Caco-2 (cell line): ENCODE measurements at regions not wholly inside any gene's neighbourhood (a gene's known extent, or its start where the extent isn't known, plus 50 kb on each side); places are given as distances from the start of the nearest gene placed in this dataset.

Experiments used
- BruUV-seq: library from RNA; stranded (reverse); fragments of 400-500 nt; replicated peaks from 2 replicates; lab custom pipeline; 2021; lab: Mats Ljungman, UMichigan
- CTCF ChIA-PET: fragments of 300-600 bp; sonication (Branson Sonifier 250); formaldehyde crosslinking; loops from one replicate; lab custom pipeline; 2022; ENCODE audit warnings: antibody characterized with exemption; lab: Charles Lee
- POLR2A ChIA-PET: fragments of 300-600 bp; sonication (Branson Sonifier 250); formaldehyde crosslinking; loops from one replicate; lab custom pipeline; 2022; ENCODE audit warnings: antibody characterized with exemption; lab: Charles Lee
- DNase-seq, 2 experiments: peaks; one replicate each; pipeline versions ENCODE4 v3.0.0 to v3.0.0-alpha.2; 2020 to 2022
- H3K27me3 ChIP-seq: replicated peaks from 2 replicates; pipeline ENCODE4 v1.6.0; 2011; ENCODE audit warnings: low read length; ENCODE audit not compliant: control insufficient read depth, insufficient read depth
- H3K36me3 ChIP-seq: 2 replicates; pipeline ENCODE4 v1.5.1; 2011; ENCODE audit warnings: low read length; ENCODE audit not compliant: control insufficient read depth, insufficient read depth
- H3K4me1 ChIP-seq: fragments of 250-450 bp; sonication (Bioruptor Pico); 2 replicates; pipeline ENCODE4 v1.5.1; 2020; ENCODE audit warnings: mild to moderate bottlenecking
- H3K4me3 ChIP-seq: 2 replicates; pipeline ENCODE4 v1.5.1; 2011; ENCODE audit warnings: low read depth, mild to moderate bottlenecking, control low read depth, low read length
- H3K9me3 ChIP-seq: fragments of 250-450 bp; sonication (Bioruptor Pico); 2 replicates; pipeline ENCODE4 v1.5.1; 2020; ENCODE audit warnings: mild to moderate bottlenecking, moderate library complexity
- H3K27ac Mint-ChIP-seq: one replicate; pipeline ENCODE4 v1.8.0; 2022; ENCODE audit warnings: mixed read lengths; ENCODE audit not compliant: unreplicated experiment
- H3K27me3 Mint-ChIP-seq: one replicate; pipeline ENCODE4 v1.8.0; 2022; ENCODE audit warnings: mixed read lengths; ENCODE audit not compliant: insufficient read depth, unreplicated experiment
- H3K36me3 Mint-ChIP-seq: one replicate; pipeline ENCODE4 v1.8.0; 2022; ENCODE audit warnings: mild to moderate bottlenecking, mixed read lengths; ENCODE audit not compliant: insufficient read depth, unreplicated experiment
- H3K4me1 Mint-ChIP-seq: one replicate; pipeline ENCODE4 v1.8.0; 2022; ENCODE audit warnings: low read depth, mixed read lengths; ENCODE audit not compliant: unreplicated experiment
- H3K4me3 Mint-ChIP-seq: one replicate; pipeline ENCODE4 v1.8.0; 2022; ENCODE audit warnings: mild to moderate bottlenecking, moderate library complexity, mixed read lengths; ENCODE audit not compliant: unreplicated experiment
- H3K9me3 Mint-ChIP-seq: one replicate; pipeline ENCODE4 v1.8.0; 2022; ENCODE audit warnings: mixed read lengths; ENCODE audit not compliant: unreplicated experiment
- CTCF ChIP-seq, 2 experiments: fragments of 200-600 bp in 1 of 2; IDR thresholded peaks; 1 replicate in 1 of 2; 2 replicates in 1 of 2; pipeline versions ENCODE4 v1.5.1 to v1.8.0; 2011 to 2022; ENCODE audit warnings: antibody characterized with exemption in 1 of 2, control low read depth in 1 of 2, inconsistent platforms in 1 of 2, low read depth in 1 of 2, low read length in 1 of 2, mild to moderate bottlenecking in 1 of 2, moderate library complexity in 1 of 2; ENCODE audit not compliant: insufficient read depth in 1 of 2, severe bottlenecking in 1 of 2, unreplicated experiment in 1 of 2
- intact Hi-C: fragments of 100-400 bp; cut with micrococcal nuclease; formaldehyde crosslinking; loops from one replicate; pipeline ENCODE4 v1.10.0; 2022; ENCODE audit not compliant: unreplicated experiment

GRCh38 chr1:219427403-219427802 lies 185.5 kb downstream of the ZC3H11B start:
- H3K9me3 Mint-ChIP-seq = no peaks in the 10 kb centered on the region
- H3K27ac Mint-ChIP-seq = no peak overlapping the region
- no peak for TF ChIP-seq CTCF (IDR thresholded peaks at IDR 0.05; ENCODE audit: insufficient read depth in 1 of 2, low read depth in 1 of 2, low read length in 1 of 2, severe bottlenecking in 1 of 2, unreplicated experiment in 1 of 2)
- DNase-seq = no peak
- CTCF ChIA-PET = no interaction called here
- Histone ChIP-seq H3K4me3 (no peak overlapping the region), H3K36me3 (no peaks in the 10 kb centered on the region), H3K9me3 (no peaks in the 10 kb centered on the region), H3K4me1 (no peaks in the 10 kb centered on the region), H3K27me3 (no peaks in the 10 kb centered on the region)
- no peaks in the 10 kb centered on the region for H3K27me3 Mint-ChIP-seq
- no TSS peak for BruUV-seq
- H3K4me1 Mint-ChIP-seq = no peaks in the 10 kb centered on the region
- intact Hi-C loops = no loop called here
- H3K4me3 Mint-ChIP-seq = no peak overlapping the region
- H3K36me3 Mint-ChIP-seq = no peaks in the 10 kb centered on the region
- POLR2A ChIA-PET = no interaction called here

- no peak overlapping the region for H3K4me3 ChIP-seq
These were observed 189.9 kb downstream of the ZC3H11B start for GRCh38 chr1:219422811-219423598.

GRCh38 chr1:219420913-219421312 lies 192.0 kb downstream of the ZC3H11B start:
- no peaks in the 10 kb centered on the region for H3K4me1 Mint-ChIP-seq
- no TSS peak for BruUV-seq
- H3K36me3 ChIP-seq = no peaks in the 10 kb centered on the region
- H3K27me3 ChIP-seq = no peaks in the 10 kb centered on the region
- H3K9me3 Mint-ChIP-seq = no peaks in the 10 kb centered on the region
- no peaks in the 10 kb centered on the region for H3K27me3 Mint-ChIP-seq
- no peak for TF ChIP-seq CTCF (IDR thresholded peaks at IDR 0.05; ENCODE audit: insufficient read depth in 1 of 2, low read depth in 1 of 2, low read length in 1 of 2, severe bottlenecking in 1 of 2, unreplicated experiment in 1 of 2)
- peaks cover 4% of the 10 kb centered on the region; the same call in 1 of the 2 replicates for H3K4me1 ChIP-seq
- H3K9me3 ChIP-seq = no peaks in the 10 kb centered on the region
- no peak overlapping the region for H3K27ac Mint-ChIP-seq
- intact Hi-C loops = no loop called here
- H3K4me3 ChIP-seq = no peak overlapping the region
- H3K4me3 Mint-ChIP-seq = no peak overlapping the region
- ChIA-PET CTCF (no interaction called here), POLR2A (no interaction called here)
- no peaks in the 10 kb centered on the region for H3K36me3 Mint-ChIP-seq
- no peak for DNase-seq

More at GRCh38 chr1:219422811-219423598, 189.9 kb downstream of the ZC3H11B start:
- H3K9me3 ChIP-seq = no peaks in the 10 kb centered on the region
- peaks cover 4% of the 10 kb centered on the region; the same call in 1 of the 2 replicates for H3K4me1 ChIP-seq
- H3K36me3 ChIP-seq = no peaks in the 10 kb centered on the region
- Mint-ChIP-seq H3K27ac (no peak overlapping the region), H3K36me3 (no peaks in the 10 kb centered on the region), H3K4me3 (no peak overlapping the region), H3K27me3 (no peaks in the 10 kb centered on the region), H3K4me1 (no peaks in the 10 kb centered on the region), H3K9me3 (no peaks in the 10 kb centered on the region)
- ChIA-PET CTCF (no interaction called here), POLR2A (no interaction called here)
- no peak for DNase-seq
- no TSS peak for BruUV-seq
- TF ChIP-seq CTCF (IDR thresholded peaks at IDR 0.05; ENCODE audit: insufficient read depth in 1 of 2, low read depth in 1 of 2, low read length in 1 of 2, severe bottlenecking in 1 of 2, unreplicated experiment in 1 of 2) = no peak
- intact Hi-C loops = no loop called here
- H3K27me3 ChIP-seq = no peaks in the 10 kb centered on the region
